SK-N-SH treated with all-trans-retinoic acid at 6 μM for 48 hours (cell line): ENCODE measurements at regions not wholly inside any gene's neighbourhood (a gene's known extent, or its start where the extent isn't known, plus 50 kb on each side); places are given as distances from the start of the nearest gene placed in this dataset.

Experiments used
- ATAC-seq: fragments of 200-7000 bp; cut with Tn5 transposase; 3 replicates; pipeline ENCODE4 v1.9.1; 2020; ENCODE audit warnings: mild to moderate bottlenecking, moderate library complexity
- ARNTL ChIP-seq: fragments of 450-650 bp; formaldehyde crosslinking; IDR thresholded peaks from 2 replicates; pipeline ENCODE4 v1.5.0; 2020; ENCODE audit warnings: low read depth, mild to moderate bottlenecking, moderate library complexity, borderline replicate concordance
- CREB5 ChIP-seq: fragments of 250-450 bp; sonication (Bioruptor Pico); IDR thresholded peaks from 2 replicates; pipeline ENCODE4 v1.5.1; 2020; ENCODE audit warnings: low read depth, mild to moderate bottlenecking, moderate library complexity
- CSDC2 ChIP-seq: fragments of 250-450 bp; sonication (Bioruptor Pico); IDR thresholded peaks from 2 replicates; pipeline ENCODE4 v1.5.0; 2020; ENCODE audit warnings: mild to moderate bottlenecking, moderate library complexity
- CSRNP3 ChIP-seq: fragments of 250-450 bp; sonication (Bioruptor Pico); IDR thresholded peaks from 2 replicates; pipeline ENCODE4 v1.5.1; 2021; ENCODE audit warnings: mild to moderate bottlenecking, moderate library complexity
- ESRRG ChIP-seq: fragments of 250-450 bp; sonication (Bioruptor Pico); IDR thresholded peaks from 2 replicates; pipeline ENCODE4 v1.6.1; 2021; ENCODE audit warnings: mild to moderate bottlenecking
- GLIS3 ChIP-seq: fragments of 250-450 bp; sonication (Bioruptor Pico); IDR thresholded peaks from 2 replicates; pipeline ENCODE4 v1.5.0; 2020; ENCODE audit warnings: mild to moderate bottlenecking, moderate library complexity
- ISL1 ChIP-seq: fragments of 250-450 bp; sonication (Bioruptor Pico); IDR thresholded peaks from 2 replicates; pipeline ENCODE4 v2.1.2; 2022; ENCODE audit warnings: mild to moderate bottlenecking, moderate library complexity
- OSR1 ChIP-seq: fragments of 250-450 bp; sonication (Bioruptor Pico); IDR thresholded peaks from 2 replicates; pipeline ENCODE4 v1.8.0; 2022; ENCODE audit warnings: moderate library complexity, mild to moderate bottlenecking, inconsistent platforms
- PATZ1 ChIP-seq: fragments of 250-450 bp; sonication (Bioruptor Pico); IDR thresholded peaks from 2 replicates; pipeline ENCODE4 v1.8.0; 2020; ENCODE audit warnings: mild to moderate bottlenecking, moderate library complexity, borderline replicate concordance
- POU6F1 ChIP-seq: fragments of 250-450 bp; sonication (Bioruptor Pico); IDR thresholded peaks from 2 replicates; pipeline ENCODE4 v1.8.0; 2021; ENCODE audit warnings: low read depth, mild to moderate bottlenecking, moderate library complexity, borderline replicate concordance
- SNAI2 ChIP-seq: fragments of 250-450 bp; sonication (Bioruptor Pico); IDR thresholded peaks from 2 replicates; pipeline ENCODE4 v1.5.0; 2020; ENCODE audit warnings: mild to moderate bottlenecking, moderate library complexity
- TCF4 ChIP-seq: fragments of 250-450 bp; sonication (Bioruptor Pico); IDR thresholded peaks from 2 replicates; pipeline ENCODE4 v1.8.0; 2021; ENCODE audit warnings: mild to moderate bottlenecking, moderate library complexity, borderline replicate concordance
- TOX ChIP-seq: fragments of 250-450 bp; sonication (Bioruptor Pico); IDR thresholded peaks from 2 replicates; pipeline ENCODE4 v1.8.0; 2021; ENCODE audit warnings: mild to moderate bottlenecking, moderate library complexity, borderline replicate concordance
- TSHZ2 ChIP-seq: fragments of 250-450 bp; sonication (Bioruptor Pico); IDR thresholded peaks from 2 replicates; pipeline ENCODE4 v1.5.0; 2020; ENCODE audit warnings: mild to moderate bottlenecking, moderate library complexity
- ZC3H10 ChIP-seq: fragments of 250-450 bp; sonication (Bioruptor Pico); IDR thresholded peaks from 2 replicates; pipeline ENCODE4 v1.5.1; 2021; ENCODE audit warnings: mild to moderate bottlenecking, moderate library complexity
- ZFP3 ChIP-seq: fragments of 250-450 bp; sonication (Bioruptor Pico); IDR thresholded peaks from 2 replicates; pipeline ENCODE4 v1.5.0; 2020; ENCODE audit warnings: mild to moderate bottlenecking, moderate library complexity
- ZFP30 ChIP-seq: fragments of 450-650 bp; formaldehyde crosslinking; IDR thresholded peaks from 2 replicates; pipeline ENCODE4 v1.5.0; 2022; ENCODE audit warnings: mild to moderate bottlenecking, moderate library complexity
- ZNF565 ChIP-seq: fragments of 450-650 bp; formaldehyde crosslinking; conservative IDR thresholded peaks from 2 replicates; pipeline ENCODE4 v1.5.0; 2020; ENCODE audit warnings: low read depth, mild to moderate bottlenecking, moderate library complexity
- ZNF70 ChIP-seq: fragments of 450-650 bp; formaldehyde crosslinking; IDR thresholded peaks from 2 replicates; pipeline ENCODE4 v1.5.0; 2020; ENCODE audit warnings: mild to moderate bottlenecking, moderate library complexity

GRCh38 chrX:25807022-25807421, 331.1 kb upstream of the MAGEB18 start:
- TF ChIP-seq ZFP3 (CRISPR knock-in tag) (no peak), ISL1 (CRISPR knock-in tag) (no peak), TCF4 (CRISPR knock-in tag) (no peak), TOX (CRISPR knock-in tag) (no peak), ZNF565 (CRISPR knock-in tag) (no peak), ZFP30 (CRISPR knock-in tag) (no peak), CREB5 (CRISPR knock-in tag) (no peak), PATZ1 (CRISPR knock-in tag) (no peak), ESRRG (no peak), CSDC2 (CRISPR knock-in tag) (no peak), ZC3H10 (CRISPR knock-in tag) (no peak), GLIS3 (CRISPR knock-in tag) (no peak)
- ATAC-seq, result no peak

- TF ChIP-seq ISL1 (CRISPR knock-in tag) (peak; percentile 71), ARNTL (CRISPR knock-in tag) (no peak), CREB5 (CRISPR knock-in tag) (peak; percentile 60)
- ATAC-seq, result no peak
Observed at GRCh38 chrX:25810202-25810601, 327.9 kb upstream of the MAGEB18 start.

- no peak for TF ChIP-seq TOX (CRISPR knock-in tag)
- TF ChIP-seq ZNF565 (CRISPR knock-in tag), result no peak
- TF ChIP-seq ZNF70, result no peak
- no peak for TF ChIP-seq ARNTL (CRISPR knock-in tag)
- no peak for TF ChIP-seq OSR1 (CRISPR knock-in tag)
- TF ChIP-seq PATZ1 (CRISPR knock-in tag), result no peak
- no peak for TF ChIP-seq CREB5 (CRISPR knock-in tag)
- TF ChIP-seq GLIS3 (CRISPR knock-in tag), result no peak
- no peak for TF ChIP-seq ZC3H10 (CRISPR knock-in tag)
- no peak for TF ChIP-seq TSHZ2 (CRISPR knock-in tag)
- TF ChIP-seq CSRNP3, result no peak
- TF ChIP-seq CSDC2 (CRISPR knock-in tag), result no peak
- TF ChIP-seq SNAI2 (CRISPR knock-in tag), result no peak
- TF ChIP-seq ZFP3 (CRISPR knock-in tag), result no peak
- no peak for TF ChIP-seq POU6F1 (CRISPR knock-in tag)
- no peak for ATAC-seq
Observed at GRCh38 chrX:25819879-25820278, 318.3 kb upstream of the MAGEB18 start.
